ENCODE measurements at regions not wholly inside any gene's neighbourhood (a gene's known extent, or its start where the extent isn't known, plus 50 kb on each side); places are given as distances from the start of the nearest gene placed in this dataset.

GRCh38 chr10:6342096-6342685 is 139.5 kb downstream of the PFKFB3 start:
- DNase-seq: no peak

GRCh38 chr10:6343305-6344010 is 140.7 kb downstream of the PFKFB3 start:
- DNase-seq: no peak

GRCh38 chr10:6345404-6345803 is 142.7 kb downstream of the PFKFB3 start:
- DNase-seq: no peak

- no peak for DNase-seq
Observed at GRCh38 chr10:6346631-6347030, 143.9 kb downstream of the PFKFB3 start.

- DNase-seq: no peak
Observed at GRCh38 chr10:6347391-6347951, 144.7 kb downstream of the PFKFB3 start.

- DNase-seq: no peak
Observed at GRCh38 chr10:6348096-6348874, 145.6 kb downstream of the PFKFB3 start.

GRCh38 chr10:6349846-6350535 is 147.3 kb downstream of the PFKFB3 start:
- DNase-seq: no peak

- DNase-seq: no peak
Observed at GRCh38 chr10:6350609-6351008, 147.9 kb downstream of the PFKFB3 start.

GRCh38 chr10:6351495-6351894 is 148.8 kb downstream of the PFKFB3 start:
- no peak for DNase-seq

GRCh38 chr10:6353526-6353925 is 150.8 kb downstream of the PFKFB3 start:
- no peak for DNase-seq

- no peak for DNase-seq
Observed at GRCh38 chr10:6354168-6354772, 151.5 kb downstream of the PFKFB3 start.

GRCh38 chr10:6356280-6356793 is 153.6 kb downstream of the PFKFB3 start:
- no peak for DNase-seq

- no peak for DNase-seq
Observed at GRCh38 chr10:6361869-6362268, 159.1 kb downstream of the PFKFB3 start.

- no peak for DNase-seq
Observed at GRCh38 chr10:6362879-6363278, 160.1 kb downstream of the PFKFB3 start.

GRCh38 chr10:6363511-6363910 is 160.8 kb downstream of the PFKFB3 start:
- DNase-seq: no peak

- no peak for DNase-seq
Observed at GRCh38 chr10:6364283-6364682, 161.6 kb downstream of the PFKFB3 start.

GRCh38 chr10:6364893-6365292 is 162.2 kb downstream of the PFKFB3 start:
- no peak for DNase-seq

GRCh38 chr10:6365384-6365783 is 162.7 kb downstream of the PFKFB3 start:
- DNase-seq: no peak

Measured in dermis blood vessel endothelial cell (primary cell).